ENCODE measurements at regions not wholly inside any gene's neighbourhood (a gene's known extent, or its start where the extent isn't known, plus 50 kb on each side); places are given as distances from the start of the nearest gene placed in this dataset.

GRCh38 chr12:107236824-107237511 lies 143.6 kb upstream of the CRY1 start:
- DNase-seq (ENCODE audit: low read depth in 4 of 6, low spot score in 6 of 6) = no peak
- H3K27me3 ChIP-seq (ENCODE audit: control insufficient read depth, insufficient read depth, low read length) = no peaks in the 10 kb centered on the region
- H3K4me3 ChIP-seq (ENCODE audit: low read depth, low read length) = no peak overlapping the region
- H3K27ac ChIP-seq (ENCODE audit: low read depth, low read length) = no peak overlapping the region
- no peaks in the 10 kb centered on the region for H3K36me3 ChIP-seq (ENCODE audit: control insufficient read depth, insufficient read depth, low read length)
- WGBS (ENCODE audit: insufficient coverage) = 69% methylated on average over 6 of the region's 6 CpGs
- H3K9me3 ChIP-seq (ENCODE audit: control insufficient read depth, insufficient read depth, low read length) = no peaks in the 10 kb centered on the region
- no peaks in the 10 kb centered on the region for H3K4me1 ChIP-seq (ENCODE audit: control insufficient read depth, insufficient read depth, low read length)

- Histone ChIP-seq H3K27me3 (ENCODE audit: control insufficient read depth, insufficient read depth, low read length) (no peaks in the 10 kb centered on the region), H3K27ac (ENCODE audit: low read depth, low read length) (no peak overlapping the region), H3K4me3 (ENCODE audit: low read depth, low read length) (no peak overlapping the region), H3K36me3 (ENCODE audit: control insufficient read depth, insufficient read depth, low read length) (no peaks in the 10 kb centered on the region), H3K9me3 (ENCODE audit: control insufficient read depth, insufficient read depth, low read length) (no peaks in the 10 kb centered on the region), H3K4me1 (ENCODE audit: control insufficient read depth, insufficient read depth, low read length) (no peaks in the 10 kb centered on the region)
- WGBS (ENCODE audit: insufficient coverage) = 95% methylated on average over 2 of the region's 3 CpGs
- DNase-seq (ENCODE audit: low read depth in 4 of 6, low spot score in 6 of 6) = no peak
Observed at GRCh38 chr12:107238296-107238695, 144.9 kb upstream of the CRY1 start.

GRCh38 chr12:107241411-107241810 lies 148.1 kb upstream of the CRY1 start:
- H3K4me3 ChIP-seq (ENCODE audit: low read depth, low read length) = no peak overlapping the region
- 33% methylated on average over 1 of the region's 1 CpG for WGBS (ENCODE audit: insufficient coverage)

DNA sequence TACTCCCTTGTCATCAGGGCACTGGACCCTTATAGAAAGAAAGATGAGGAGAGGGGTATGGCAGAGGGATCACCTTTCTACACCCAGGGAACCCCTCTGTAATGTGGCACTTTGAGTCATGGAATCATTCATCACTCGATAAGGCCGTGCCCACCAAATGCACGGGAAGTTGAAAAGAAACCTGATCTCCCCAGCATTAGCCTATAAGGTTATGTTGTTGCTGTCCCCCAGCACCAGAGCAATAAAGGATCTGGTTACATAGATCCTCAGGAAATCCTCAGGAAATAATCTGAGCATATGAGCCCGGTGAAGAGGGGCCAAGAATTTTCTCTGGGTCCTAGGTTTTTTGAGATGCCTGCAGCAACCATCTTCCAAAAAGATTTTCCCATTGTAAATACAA lies 148.8 kb upstream of the CRY1 start:
- DNase-seq (ENCODE audit: low read depth in 4 of 6, low spot score in 6 of 6) = no peak
- Histone ChIP-seq H3K27me3 (ENCODE audit: control insufficient read depth, insufficient read depth, low read length) (no peaks in the 10 kb centered on the region), H3K4me1 (ENCODE audit: control insufficient read depth, insufficient read depth, low read length) (no peaks in the 10 kb centered on the region), H3K4me3 (ENCODE audit: low read depth, low read length) (no peak overlapping the region), H3K27ac (ENCODE audit: low read depth, low read length) (no peak overlapping the region), H3K36me3 (ENCODE audit: control insufficient read depth, insufficient read depth, low read length) (no peaks in the 10 kb centered on the region), H3K9me3 (ENCODE audit: control insufficient read depth, insufficient read depth, low read length) (no peaks in the 10 kb centered on the region)
- WGBS (ENCODE audit: insufficient coverage) = no CpG with 5 or more reads among the region's 4 CpGs

More at GRCh38 chr12:107241411-107241810, 148.1 kb upstream of the CRY1 start:
- no peaks in the 10 kb centered on the region for H3K36me3 ChIP-seq (ENCODE audit: control insufficient read depth, insufficient read depth, low read length)
- no peaks in the 10 kb centered on the region for H3K9me3 ChIP-seq (ENCODE audit: control insufficient read depth, insufficient read depth, low read length)
- peak in 5 of 6 donors; percentile 15 to 61 (median 19) for DNase-seq (ENCODE audit: low read depth in 4 of 6, low spot score in 6 of 6)
- H3K27me3 ChIP-seq (ENCODE audit: control insufficient read depth, insufficient read depth, low read length) = no peaks in the 10 kb centered on the region
- H3K27ac ChIP-seq (ENCODE audit: low read depth, low read length) = no peak overlapping the region
- no peaks in the 10 kb centered on the region for H3K4me1 ChIP-seq (ENCODE audit: control insufficient read depth, insufficient read depth, low read length)

- no peaks in the 10 kb centered on the region for H3K36me3 ChIP-seq (ENCODE audit: control insufficient read depth, insufficient read depth, low read length)
- WGBS (ENCODE audit: insufficient coverage) = 57% methylated on average over 4 of the region's 4 CpGs
- H3K4me1 ChIP-seq (ENCODE audit: control insufficient read depth, insufficient read depth, low read length) = no peaks in the 10 kb centered on the region
- no peak overlapping the region for H3K27ac ChIP-seq (ENCODE audit: low read depth, low read length)
- no peaks in the 10 kb centered on the region for H3K9me3 ChIP-seq (ENCODE audit: control insufficient read depth, insufficient read depth, low read length)
- no peaks in the 10 kb centered on the region for H3K27me3 ChIP-seq (ENCODE audit: control insufficient read depth, insufficient read depth, low read length)
- H3K4me3 ChIP-seq (ENCODE audit: low read depth, low read length) = no peak overlapping the region
- peak in 2 of 6 donors; percentile 23 to 34 for DNase-seq (ENCODE audit: low read depth in 4 of 6, low spot score in 6 of 6)
Observed at GRCh38 chr12:107243341-107243740, 150.0 kb upstream of the CRY1 start.

DNA sequence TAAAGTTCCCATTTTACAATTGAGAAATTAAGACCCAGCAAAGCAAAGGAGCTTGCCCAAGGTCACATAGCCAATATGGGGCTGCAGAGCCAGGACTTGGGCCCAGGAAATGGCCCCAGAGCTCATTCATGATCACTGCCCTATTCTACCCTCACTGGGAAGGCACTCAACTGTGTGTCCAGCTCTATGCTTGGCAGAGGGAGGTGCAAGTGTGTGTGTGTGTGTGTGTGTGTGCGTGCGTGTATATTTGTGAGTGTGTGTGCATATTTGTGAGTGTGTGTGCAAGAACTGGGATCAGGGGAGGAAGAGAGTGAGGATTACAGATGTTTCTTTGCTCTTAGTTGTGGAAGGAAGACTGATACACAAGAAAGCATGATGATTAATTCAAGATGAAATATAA lies 151.2 kb upstream of the CRY1 start:
- no peak for DNase-seq (ENCODE audit: low read depth in 4 of 6, low spot score in 6 of 6)
- H3K4me3 ChIP-seq (ENCODE audit: low read depth, low read length) = no peak overlapping the region
- no peaks in the 10 kb centered on the region for H3K36me3 ChIP-seq (ENCODE audit: control insufficient read depth, insufficient read depth, low read length)
- no peaks in the 10 kb centered on the region for H3K27me3 ChIP-seq (ENCODE audit: control insufficient read depth, insufficient read depth, low read length)
- no peaks in the 10 kb centered on the region for H3K9me3 ChIP-seq (ENCODE audit: control insufficient read depth, insufficient read depth, low read length)
- no peaks in the 10 kb centered on the region for H3K4me1 ChIP-seq (ENCODE audit: control insufficient read depth, insufficient read depth, low read length)
- no peak overlapping the region for H3K27ac ChIP-seq (ENCODE audit: low read depth, low read length)
- WGBS (ENCODE audit: insufficient coverage) = 82% methylated on average over 2 of the region's 2 CpGs

GRCh38 chr12:107247650-107248049 lies 154.3 kb upstream of the CRY1 start:
- H3K9me3 ChIP-seq (ENCODE audit: control insufficient read depth, insufficient read depth, low read length) = no peaks in the 10 kb centered on the region
- no peak for DNase-seq (ENCODE audit: low read depth in 4 of 6, low spot score in 6 of 6)
- no peak overlapping the region for H3K4me3 ChIP-seq (ENCODE audit: low read depth, low read length)
- H3K4me1 ChIP-seq (ENCODE audit: control insufficient read depth, insufficient read depth, low read length) = no peaks in the 10 kb centered on the region
- H3K36me3 ChIP-seq (ENCODE audit: control insufficient read depth, insufficient read depth, low read length) = no peaks in the 10 kb centered on the region
- H3K27ac ChIP-seq (ENCODE audit: low read depth, low read length) = no peak overlapping the region
- no peaks in the 10 kb centered on the region for H3K27me3 ChIP-seq (ENCODE audit: control insufficient read depth, insufficient read depth, low read length)
- 69% methylated on average over 1 of the region's 1 CpG for WGBS (ENCODE audit: insufficient coverage)

- Histone ChIP-seq H3K4me3 (ENCODE audit: low read depth, low read length) (no peak overlapping the region), H3K4me1 (ENCODE audit: control insufficient read depth, insufficient read depth, low read length) (no peaks in the 10 kb centered on the region), H3K9me3 (ENCODE audit: control insufficient read depth, insufficient read depth, low read length) (no peaks in the 10 kb centered on the region), H3K27ac (ENCODE audit: low read depth, low read length) (no peak overlapping the region), H3K27me3 (ENCODE audit: control insufficient read depth, insufficient read depth, low read length) (no peaks in the 10 kb centered on the region), H3K36me3 (ENCODE audit: control insufficient read depth, insufficient read depth, low read length) (no peaks in the 10 kb centered on the region)
- no peak for DNase-seq (ENCODE audit: low read depth in 4 of 6, low spot score in 6 of 6)
Observed at GRCh38 chr12:107248187-107248586, 154.8 kb upstream of the CRY1 start.

GRCh38 chr12:107251288-107251687 lies 157.9 kb upstream of the CRY1 start:
- 84% methylated on average over 5 of the region's 6 CpGs for WGBS (ENCODE audit: insufficient coverage)
- H3K27ac ChIP-seq (ENCODE audit: low read depth, low read length) = no peak overlapping the region
- no peaks in the 10 kb centered on the region for H3K9me3 ChIP-seq (ENCODE audit: control insufficient read depth, insufficient read depth, low read length)
- no peak for DNase-seq (ENCODE audit: low read depth in 4 of 6, low spot score in 6 of 6)
- no peak overlapping the region for H3K4me3 ChIP-seq (ENCODE audit: low read depth, low read length)
- no peaks in the 10 kb centered on the region for H3K36me3 ChIP-seq (ENCODE audit: control insufficient read depth, insufficient read depth, low read length)
- no peaks in the 10 kb centered on the region for H3K4me1 ChIP-seq (ENCODE audit: control insufficient read depth, insufficient read depth, low read length)
- no peaks in the 10 kb centered on the region for H3K27me3 ChIP-seq (ENCODE audit: control insufficient read depth, insufficient read depth, low read length)

DNA sequence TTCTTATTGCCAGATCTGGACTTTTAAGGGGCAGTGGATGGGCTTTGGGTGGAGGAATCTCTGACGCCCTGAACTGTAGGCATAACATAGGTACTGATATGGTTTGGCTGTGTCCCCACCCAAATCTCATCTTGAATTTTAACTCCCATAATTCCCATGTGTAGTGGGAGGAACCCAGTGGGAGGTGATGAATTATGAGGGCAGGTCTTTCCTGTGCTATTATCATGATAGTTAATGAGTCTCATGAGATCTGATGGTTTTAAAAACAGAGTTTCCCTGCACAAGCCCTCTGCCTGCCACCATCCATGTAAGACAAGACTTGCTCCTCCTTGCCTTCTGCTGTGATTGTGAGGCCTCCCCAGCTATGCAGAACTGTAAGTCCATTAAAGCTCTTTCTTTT lies 160.0 kb upstream of the CRY1 start:
- WGBS (ENCODE audit: insufficient coverage) = no CpG with 5 or more reads among the region's 1 CpG
- no peaks in the 10 kb centered on the region for H3K27me3 ChIP-seq (ENCODE audit: control insufficient read depth, insufficient read depth, low read length)
- no peaks in the 10 kb centered on the region for H3K4me1 ChIP-seq (ENCODE audit: control insufficient read depth, insufficient read depth, low read length)
- H3K9me3 ChIP-seq (ENCODE audit: control insufficient read depth, insufficient read depth, low read length) = no peaks in the 10 kb centered on the region
- DNase-seq (ENCODE audit: low read depth in 4 of 6, low spot score in 6 of 6) = no peak
- H3K4me3 ChIP-seq (ENCODE audit: low read depth, low read length) = no peak overlapping the region
- H3K36me3 ChIP-seq (ENCODE audit: control insufficient read depth, insufficient read depth, low read length) = no peaks in the 10 kb centered on the region
- no peak overlapping the region for H3K27ac ChIP-seq (ENCODE audit: low read depth, low read length)

Data from spinal cord (tissue), 9 donors.